ENCODE measurements at regions not wholly inside any gene's neighbourhood (a gene's known extent, or its start where the extent isn't known, plus 50 kb on each side); places are given as distances from the start of the nearest gene placed in this dataset.

DNA sequence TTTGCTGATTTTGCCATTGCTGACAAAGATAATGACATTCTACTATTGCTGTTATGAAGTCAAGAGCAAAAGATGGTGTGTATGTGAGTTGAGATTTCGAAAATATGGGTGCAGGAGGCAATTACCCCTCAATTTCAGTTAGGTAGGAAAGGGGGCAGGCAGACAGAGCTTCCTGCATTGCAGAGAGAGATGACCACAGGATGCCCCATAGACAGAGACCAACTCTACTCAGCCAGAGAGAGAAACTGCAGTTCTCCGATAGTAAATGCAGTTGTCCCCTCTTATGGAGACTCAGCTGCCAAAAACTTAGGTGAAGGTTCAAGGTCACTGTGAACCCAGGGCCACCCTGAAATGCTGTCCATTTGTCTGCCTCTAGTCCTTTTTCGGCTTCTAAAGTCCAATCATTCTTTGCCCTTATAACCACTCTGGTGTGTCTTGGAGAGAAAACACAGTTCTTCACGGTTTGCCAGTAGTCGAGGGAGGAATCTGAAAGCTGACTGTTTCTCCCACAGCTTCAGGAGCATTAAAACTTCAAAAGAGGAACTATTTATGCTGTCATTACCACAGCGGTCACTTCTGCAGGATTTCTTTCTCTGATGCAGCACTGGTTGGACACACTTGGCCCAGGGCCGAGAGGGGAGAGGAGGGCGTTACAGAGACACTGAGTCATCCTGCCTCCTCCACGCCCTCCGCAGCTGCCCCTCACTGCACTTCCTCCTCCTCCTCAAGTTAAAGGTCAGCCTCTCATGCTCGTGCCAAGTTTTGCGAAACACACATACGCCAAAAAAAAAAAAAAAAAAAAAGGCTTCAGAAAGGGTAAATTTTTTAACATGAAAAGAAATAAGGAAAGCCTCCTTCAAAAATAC lies 264.3 kb downstream of the FOXO1 start (continued):
- TF ChIP-seq CREB1 (IDR thresholded peaks at IDR 0.05; ENCODE audit: low read depth) (no peak), PBX3 (IDR thresholded peaks at IDR 0.05; ENCODE audit: insufficient replicate concordance, low read depth, low read length) (no peak), YY1 (IDR thresholded peaks at IDR 0.05; ENCODE audit: low read depth, low read length) (no peak), RFX5 (IDR thresholded peaks at IDR 0.05; ENCODE audit: low read depth, low read length) (no peak), CHD1 (IDR thresholded peaks at IDR 0.05; ENCODE audit: low read depth, low read length) (no peak), MEF2A (IDR thresholded peaks at IDR 0.05; ENCODE audit: insufficient read depth, low read depth, low read length) (no peak), ATF7 (IDR thresholded peaks at IDR 0.05; ENCODE audit: low read depth) (peak; percentile 50), MYB (IDR thresholded peaks at IDR 0.05; ENCODE audit: borderline replicate concordance, low read depth, low read length) (no peak), USF1 (IDR thresholded peaks at IDR 0.05; ENCODE audit: borderline replicate concordance, extremely low read length, insufficient read depth, low read depth, low read length) (no peak), RBBP5 (conservative IDR thresholded peaks at IDR 0.05) (no peak), JUNB (IDR thresholded peaks at IDR 0.05) (peak; percentile 16; the same call in 1 of the 2 replicates), PAX5 (IDR thresholded peaks at IDR 0.05; ENCODE audit: borderline replicate concordance, low read depth, low read length) (no peak; the same call in 1 of the 2 replicates), SMC3 (IDR thresholded peaks at IDR 0.05; ENCODE audit: borderline replicate concordance, low read length) (no peak), POLR2A (IDR thresholded peaks at IDR 0.05; ENCODE audit: low read depth, low read length) (no peak), LARP7 (IDR thresholded peaks at IDR 0.05) (no peak), BHLHE40 (IDR thresholded peaks at IDR 0.05; ENCODE audit: borderline replicate concordance in 1 of 2, low read depth in 2 of 2, low read length in 1 of 2) (peak; percentile 57 to 76; a peak in 3 of 4 replicates), USF2 (IDR thresholded peaks at IDR 0.05; ENCODE audit: borderline replicate concordance, low read depth, low read length) (no peak), EED (IDR thresholded peaks at IDR 0.05; ENCODE audit: low read depth) (no peak)
- TF ChIP-seq, protein P1, sequence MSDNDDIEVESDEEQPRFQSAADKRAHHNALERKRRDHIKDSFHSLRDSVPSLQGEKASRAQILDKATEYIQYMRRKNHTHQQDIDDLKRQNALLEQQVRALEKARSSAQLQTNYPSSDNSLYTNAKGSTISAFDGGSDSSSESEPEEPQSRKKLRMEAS (IDR thresholded peaks at IDR 0.05; ENCODE audit: low read depth, low read length): no peak
- TF ChIP-seq, protein P2, sequence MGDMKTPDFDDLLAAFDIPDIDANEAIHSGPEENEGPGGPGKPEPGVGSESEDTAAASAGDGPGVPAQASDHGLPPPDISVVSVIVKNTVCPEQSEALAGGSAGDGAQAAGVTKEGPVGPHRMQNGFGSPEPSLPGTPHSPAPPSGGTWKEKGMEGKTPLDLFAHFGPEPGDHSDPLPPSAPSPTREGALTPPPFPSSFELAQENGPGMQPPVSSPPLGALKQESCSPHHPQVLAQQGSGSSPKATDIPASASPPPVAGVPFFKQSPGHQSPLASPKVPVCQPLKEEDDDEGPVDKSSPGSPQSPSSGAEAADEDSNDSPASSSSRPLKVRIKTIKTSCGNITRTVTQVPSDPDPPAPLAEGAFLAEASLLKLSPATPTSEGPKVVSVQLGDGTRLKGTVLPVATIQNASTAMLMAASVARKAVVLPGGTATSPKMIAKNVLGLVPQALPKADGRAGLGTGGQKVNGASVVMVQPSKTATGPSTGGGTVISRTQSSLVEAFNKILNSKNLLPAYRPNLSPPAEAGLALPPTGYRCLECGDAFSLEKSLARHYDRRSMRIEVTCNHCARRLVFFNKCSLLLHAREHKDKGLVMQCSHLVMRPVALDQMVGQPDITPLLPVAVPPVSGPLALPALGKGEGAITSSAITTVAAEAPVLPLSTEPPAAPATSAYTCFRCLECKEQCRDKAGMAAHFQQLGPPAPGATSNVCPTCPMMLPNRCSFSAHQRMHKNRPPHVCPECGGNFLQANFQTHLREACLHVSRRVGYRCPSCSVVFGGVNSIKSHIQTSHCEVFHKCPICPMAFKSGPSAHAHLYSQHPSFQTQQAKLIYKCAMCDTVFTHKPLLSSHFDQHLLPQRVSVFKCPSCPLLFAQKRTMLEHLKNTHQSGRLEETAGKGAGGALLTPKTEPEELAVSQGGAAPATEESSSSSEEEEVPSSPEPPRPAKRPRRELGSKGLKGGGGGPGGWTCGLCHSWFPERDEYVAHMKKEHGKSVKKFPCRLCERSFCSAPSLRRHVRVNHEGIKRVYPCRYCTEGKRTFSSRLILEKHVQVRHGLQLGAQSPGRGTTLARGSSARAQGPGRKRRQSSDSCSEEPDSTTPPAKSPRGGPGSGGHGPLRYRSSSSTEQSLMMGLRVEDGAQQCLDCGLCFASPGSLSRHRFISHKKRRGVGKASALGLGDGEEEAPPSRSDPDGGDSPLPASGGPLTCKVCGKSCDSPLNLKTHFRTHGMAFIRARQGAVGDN (IDR thresholded peaks at IDR 0.05): no peak
